HG03565 (cell line): ENCODE measurements at regions not wholly inside any gene's neighbourhood (a gene's known extent, or its start where the extent isn't known, plus 50 kb on each side); places are given as distances from the start of the nearest gene placed in this dataset.

Experiments used
- ATAC-seq: cut with Tn5 transposase; IDR thresholded peaks from one replicate; pipeline ENCODE4 v1.9.1; 2021; ENCODE audit warnings: mild to moderate bottlenecking, moderate library complexity; ENCODE audit not compliant: unreplicated experiment

DNA sequence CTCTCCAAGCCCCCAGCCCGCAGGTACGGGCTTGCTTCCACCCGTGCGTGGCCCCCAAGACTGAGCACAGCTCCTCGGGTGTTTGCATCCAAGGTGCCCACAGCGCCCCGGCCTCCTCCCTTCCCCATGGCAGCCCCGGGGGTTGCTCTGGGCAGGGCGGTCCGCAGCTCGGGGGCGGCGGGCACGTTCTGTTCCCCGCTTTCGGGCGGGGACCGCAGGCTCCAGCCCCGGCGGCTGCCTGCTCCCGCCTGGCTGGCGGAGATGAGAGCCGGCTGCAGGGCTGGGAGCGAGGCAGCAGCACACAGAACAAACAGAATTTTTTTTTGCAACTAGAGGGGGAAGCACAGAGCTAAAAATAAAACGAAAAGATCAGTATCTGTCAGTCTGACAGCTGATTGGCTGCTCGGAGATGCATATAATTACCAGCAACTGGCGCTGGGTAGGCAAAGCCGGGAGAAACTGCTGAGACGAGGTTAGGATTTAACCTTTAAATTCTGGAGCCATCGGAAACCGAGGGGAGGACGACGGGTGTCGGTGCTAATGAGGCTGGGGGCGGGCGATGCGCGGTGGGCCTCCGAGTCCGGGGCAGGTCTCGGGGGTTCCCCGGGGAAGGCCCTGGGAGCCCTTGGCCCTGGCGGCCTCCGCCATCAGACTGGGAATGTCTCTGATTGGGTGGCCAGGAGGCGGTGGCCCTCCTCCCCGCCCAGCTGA lies 142.7 kb upstream of the IER5L start:
- no peak for ATAC-seq

DNA sequence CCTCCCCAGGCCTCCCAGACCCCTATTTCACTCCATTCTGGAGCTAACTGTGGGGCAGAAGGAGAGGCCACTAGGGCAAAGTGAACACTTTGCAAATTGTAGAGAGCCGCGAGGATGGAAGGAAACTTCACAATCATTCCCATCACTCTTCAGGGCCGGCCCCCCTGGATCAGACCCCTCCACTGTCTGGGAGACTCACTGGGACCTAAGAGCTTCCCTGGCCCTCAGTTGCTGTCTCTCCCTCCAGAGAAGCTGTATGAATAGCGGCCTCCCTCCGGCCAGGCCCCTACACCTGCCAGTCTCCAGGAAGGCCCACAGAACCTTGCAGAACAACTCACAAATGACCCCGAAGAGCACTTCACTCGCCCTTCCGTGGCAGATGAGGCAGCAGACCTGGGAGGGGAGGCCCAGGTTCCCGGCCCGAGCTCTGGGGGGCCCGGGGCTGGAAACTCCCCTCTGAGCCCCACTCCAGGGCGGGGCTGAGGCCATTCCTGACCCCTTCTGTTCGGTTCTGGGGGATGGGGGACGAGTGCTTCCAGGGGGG lies 141.9 kb upstream of the IER5L start:
- ATAC-seq, result no peak

GRCh38 chr9:129319076-129319937 lies 141.2 kb upstream of the IER5L start:
- ATAC-seq, result no peak

DNA sequence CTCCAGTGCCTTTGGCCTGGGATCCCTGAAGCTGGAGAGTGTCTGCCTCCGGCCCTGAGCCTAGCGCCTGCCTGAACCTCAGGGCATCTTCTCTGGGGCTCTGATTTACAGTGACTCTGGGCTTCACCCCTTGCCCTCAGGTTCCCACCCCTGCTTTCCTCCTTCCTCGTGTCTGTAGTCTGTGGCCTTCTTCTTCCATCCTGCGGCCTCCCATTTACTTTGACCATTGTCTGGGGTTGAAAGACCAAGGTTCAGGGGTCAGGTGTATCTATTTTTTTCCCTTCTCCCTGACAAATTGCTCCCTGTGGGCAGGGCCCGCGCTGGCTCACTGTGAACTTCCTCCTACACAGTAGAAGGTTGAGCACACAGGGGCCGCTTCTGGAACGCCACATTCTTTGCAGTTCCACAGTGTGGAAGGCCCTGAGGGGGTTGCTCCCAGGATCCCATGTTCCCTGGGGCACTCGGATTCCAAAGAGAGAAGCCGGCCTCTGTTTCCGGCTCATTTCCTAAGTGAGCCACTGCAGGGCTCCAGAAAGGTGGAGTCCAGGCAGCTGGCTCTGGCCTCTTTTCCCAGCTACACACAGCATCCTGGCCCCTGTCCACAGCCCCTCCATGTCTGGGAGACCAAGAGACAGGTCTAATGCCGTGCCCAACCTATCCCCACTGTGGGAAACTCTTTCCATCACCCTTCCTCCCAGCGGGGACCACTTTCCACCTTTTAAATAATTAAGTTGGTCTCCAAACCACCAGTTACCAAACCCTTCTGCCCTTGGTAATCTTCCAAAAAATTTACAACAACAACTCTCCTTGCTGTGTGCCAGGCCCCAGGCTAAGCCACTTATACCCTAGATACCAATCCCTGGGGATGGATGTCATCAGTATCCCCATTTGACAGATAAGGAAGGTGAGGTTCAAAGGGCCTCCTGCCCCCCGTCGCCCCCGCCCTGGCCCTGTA lies 140.3 kb upstream of the IER5L start:
- no peak for ATAC-seq

GRCh38 chr9:129317179-129318011 lies 139.3 kb upstream of the IER5L start:
- no peak for ATAC-seq

DNA sequence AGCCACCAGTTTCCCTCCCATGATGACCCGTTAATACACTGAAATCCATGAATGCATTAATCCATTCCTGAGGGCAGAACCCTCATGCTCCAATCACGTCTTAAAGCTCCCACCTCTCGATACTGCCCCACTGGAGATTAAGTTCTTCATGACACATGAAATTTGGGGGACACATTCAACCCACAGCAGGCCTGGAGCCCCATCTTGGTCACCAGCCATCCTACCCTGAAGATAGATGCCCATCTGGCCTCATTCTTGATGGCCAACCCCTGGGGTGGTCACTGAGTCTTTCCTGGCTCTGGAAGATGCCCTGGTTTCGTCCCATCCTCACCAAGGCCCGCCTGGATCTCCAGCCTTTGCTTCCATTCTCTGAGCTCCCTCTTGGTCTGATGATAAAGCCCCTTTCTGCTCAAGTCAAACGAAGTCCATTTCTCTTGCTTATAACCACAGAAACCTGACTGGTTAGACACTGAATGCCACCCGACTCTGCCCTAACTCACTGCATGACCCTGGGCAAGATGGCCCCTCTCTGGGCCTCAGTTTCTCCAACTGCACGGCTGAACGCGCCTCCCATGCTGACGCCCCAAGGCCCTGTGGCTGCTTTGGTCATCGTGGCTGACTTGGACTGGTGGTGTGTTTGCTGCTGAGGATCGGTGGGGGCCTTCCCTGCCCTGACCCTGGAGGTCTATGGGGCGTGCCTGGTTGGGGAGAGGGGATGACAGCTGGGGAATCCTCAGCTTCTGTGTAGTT lies 138.4 kb upstream of the IER5L start:
- no peak for ATAC-seq

GRCh38 chr9:129313331-129313955 lies 135.4 kb upstream of the IER5L start:
- ATAC-seq, result no peak

GRCh38 chr9:129312251-129313122 lies 134.4 kb upstream of the IER5L start:
- ATAC-seq, result no peak

DNA sequence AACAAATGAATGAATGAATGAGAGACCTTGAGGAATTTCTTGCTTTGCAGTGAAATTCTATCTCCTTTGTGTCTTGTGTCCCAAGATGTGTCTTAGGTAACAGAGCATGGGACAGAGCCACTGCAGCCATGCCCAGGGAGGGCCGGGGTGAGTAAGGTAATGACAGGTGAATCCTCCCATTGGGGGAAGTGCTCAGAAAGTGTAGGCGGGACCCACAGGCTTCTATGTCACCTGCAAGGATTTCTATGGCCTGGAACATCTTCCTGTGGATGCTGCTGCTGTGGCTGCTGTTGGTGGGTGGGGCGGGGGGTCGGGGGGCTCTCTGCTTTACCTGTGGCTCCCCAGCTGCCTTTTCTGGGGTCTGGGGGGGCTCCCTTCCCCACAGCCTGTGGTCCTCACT lies 133.6 kb upstream of the IER5L start:
- no peak for ATAC-seq

GRCh38 chr9:129310666-129311350 lies 132.7 kb upstream of the IER5L start:
- no peak for ATAC-seq

GRCh38 chr9:129309906-129310305 lies 131.8 kb upstream of the IER5L start:
- no peak for ATAC-seq

GRCh38 chr9:129309041-129309430 lies 131.0 kb upstream of the IER5L start:
- no peak for ATAC-seq

DNA sequence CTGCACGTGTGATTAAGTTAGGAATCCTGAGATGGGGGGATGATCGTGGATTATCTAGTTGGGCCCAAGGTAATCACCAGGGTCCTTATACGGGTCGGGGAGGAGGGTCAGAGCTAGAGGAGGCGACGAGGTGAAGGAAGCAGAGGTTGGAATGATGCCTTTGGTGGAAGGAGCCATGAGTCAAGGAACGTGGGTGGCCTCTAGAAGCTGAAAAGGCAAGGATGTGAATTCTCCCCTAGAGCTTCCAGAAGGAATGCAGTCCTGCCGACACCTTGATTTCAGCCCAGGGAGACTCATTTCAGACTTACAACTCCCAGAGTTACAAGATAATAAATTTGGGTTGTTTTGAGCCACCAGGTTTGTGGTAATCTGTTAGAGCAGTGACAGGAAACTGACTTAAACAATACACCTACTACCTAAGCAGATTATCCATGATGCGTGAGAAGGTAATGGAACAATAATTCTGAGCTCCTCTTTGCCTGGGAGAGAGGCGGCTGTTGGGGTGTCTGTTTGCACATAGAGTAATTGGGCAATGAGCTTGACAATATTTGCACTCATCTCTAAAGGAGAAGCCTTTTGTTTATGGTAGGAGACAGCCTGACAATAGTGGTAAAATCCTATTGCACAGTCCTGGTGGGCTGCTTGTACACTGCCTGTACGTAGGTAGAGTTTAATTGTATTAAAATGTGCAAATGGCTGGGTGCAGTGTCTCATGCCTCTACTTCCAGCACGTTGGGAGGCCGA lies 129.3 kb upstream of the IER5L start:
- ATAC-seq, result no peak

GRCh38 chr9:129306318-129306973 lies 128.4 kb upstream of the IER5L start:
- no peak for ATAC-seq

GRCh38 chr9:129305246-129305645 lies 127.2 kb upstream of the IER5L start:
- ATAC-seq, result no peak

DNA sequence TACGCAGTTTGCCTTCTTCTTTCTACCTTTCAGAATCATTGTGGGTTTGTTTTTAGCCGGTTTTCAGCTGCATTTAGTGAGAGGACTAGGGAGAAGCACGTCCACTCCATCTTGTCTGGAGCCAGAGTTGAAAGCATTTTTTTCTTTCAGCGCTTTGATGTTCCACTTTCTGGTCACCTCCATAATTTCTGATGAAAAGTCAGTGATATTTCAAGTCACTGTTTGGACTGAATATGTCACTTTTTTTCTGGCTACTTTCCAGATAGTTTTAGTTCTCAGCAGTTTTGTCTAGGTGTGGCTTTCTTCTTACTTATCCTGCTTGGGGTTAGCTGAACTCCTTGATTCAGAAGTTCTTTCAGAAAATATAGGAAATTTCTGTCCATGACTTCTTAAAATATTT lies 123.9 kb upstream of the IER5L start:
- ATAC-seq, result no peak
